Naive thymus-derived CD4-positive, alpha-beta T cell (primary cell): ENCODE measurements at regions not wholly inside any gene's neighbourhood (a gene's known extent, or its start where the extent isn't known, plus 50 kb on each side); places are given as distances from the start of the nearest gene placed in this dataset.

Source experiments
- ATAC-seq: fragments of 150-1000 bp; cut with Tn5 transposase; 2 replicates; pipeline ENCODE4 v1.10.0; 2021; ENCODE audit warnings: mild to moderate bottlenecking, moderate library complexity
- CTCF ChIA-PET: fragments of 350-600 bp; sonication (Branson Sonifier 250); formaldehyde crosslinking; loops from one replicate; lab custom pipeline; 2021; ENCODE audit warnings: antibody characterized with exemption; lab: Charles Lee
- POLR2A ChIA-PET: fragments of 350-600 bp; sonication (Branson Sonifier 250); formaldehyde crosslinking; loops from one replicate; lab custom pipeline; 2021; ENCODE audit warnings: antibody characterized with exemption, inconsistent platforms; lab: Charles Lee
- DNase-seq, 9 donors: peaks; one replicate each; pipeline versions ENCODE4 v3.0.0 to v3.0.0-alpha.2; 2020 to 2022; ENCODE audit warnings: mixed read lengths in 1 of 9
- H3K27ac ChIP-seq: one replicate; pipeline ENCODE4 v1.7.0; 2013; ENCODE audit warnings: mild to moderate bottlenecking, low read depth, low read length, moderate library complexity
- H3K27me3 ChIP-seq, 2 donors: one replicate each; pipeline ENCODE4 v1.7.0; 2013; ENCODE audit warnings: low read length in 2 of 2, mild to moderate bottlenecking in 2 of 2, moderate library complexity in 2 of 2; ENCODE audit not compliant: control insufficient read depth in 2 of 2, insufficient read depth in 2 of 2
- H3K36me3 ChIP-seq, 3 experiments: 1 replicate in 2 of 3; 2 replicates in 1 of 3; pipeline ENCODE4 v1.7.0; 2013; ENCODE audit warnings: low read length in 3 of 3, mild to moderate bottlenecking in 3 of 3, moderate library complexity in 1 of 3; ENCODE audit not compliant: insufficient read depth in 3 of 3, control insufficient read depth in 2 of 3
- H3K4me1 ChIP-seq, 2 donors: one replicate each; pipeline ENCODE4 v1.7.0; 2013; ENCODE audit warnings: low read length in 2 of 2, mild to moderate bottlenecking in 2 of 2, moderate library complexity in 1 of 2; ENCODE audit not compliant: control insufficient read depth in 2 of 2, insufficient read depth in 2 of 2
- H3K4me3 ChIP-seq: 2 replicates; pipeline ENCODE4 v1.7.0; 2013; ENCODE audit warnings: mild to moderate bottlenecking, low read length
- H3K9me3 ChIP-seq, 3 experiments: 1 replicate in 2 of 3; 2 replicates in 1 of 3; pipeline ENCODE4 v1.7.0; 2013; ENCODE audit warnings: low read length in 3 of 3; ENCODE audit not compliant: control insufficient read depth in 2 of 3
- H3K27ac Mint-ChIP-seq, 9 donors: one replicate each; pipeline ENCODE4 v1.8.0; 2020 to 2022; ENCODE audit warnings: mixed read lengths in 9 of 9, mild to moderate bottlenecking in 8 of 9, moderate library complexity in 5 of 9, inconsistent platforms in 2 of 9
- H3K27me3 Mint-ChIP-seq, 5 donors: one replicate each; pipeline ENCODE4 v1.8.0; 2021 to 2022; ENCODE audit warnings: mixed read lengths in 5 of 5, mild to moderate bottlenecking in 1 of 5
- H3K36me3 Mint-ChIP-seq, 5 donors: one replicate each; pipeline ENCODE4 v1.8.0; 2020 to 2022; ENCODE audit warnings: mixed read lengths in 5 of 5, mild to moderate bottlenecking in 3 of 5, inconsistent platforms in 1 of 5
- H3K4me1 Mint-ChIP-seq, 7 donors: one replicate each; pipeline ENCODE4 v1.8.0; 2020 to 2022; ENCODE audit warnings: mixed read lengths in 7 of 7, mild to moderate bottlenecking in 3 of 7, inconsistent platforms in 1 of 7
- H3K4me3 Mint-ChIP-seq, 10 donors: one replicate each; pipeline ENCODE4 v1.8.0; 2020 to 2022; ENCODE audit warnings: mild to moderate bottlenecking in 10 of 10, mixed read lengths in 10 of 10, moderate library complexity in 6 of 10, inconsistent platforms in 2 of 10
- H3K9me3 Mint-ChIP-seq, 11 donors: one replicate each; pipeline ENCODE4 v1.8.0; 2020 to 2022; ENCODE audit warnings: mixed read lengths in 11 of 11, mild to moderate bottlenecking in 4 of 11, inconsistent platforms in 1 of 11, moderate library complexity in 1 of 11
- intact Hi-C, 2 donors: fragments of 100-400 bp; cut with micrococcal nuclease; formaldehyde crosslinking; loops; one replicate each; pipeline ENCODE4 v1.15.1; 2023

GRCh38 chr6:120112980-120113379, 763.4 kb upstream of the MAN1A1 start:
- Mint-ChIP-seq H3K4me1 (no peaks in the 10 kb centered on the region), H3K27ac (no peak overlapping the region), H3K36me3 (no peaks in the 10 kb centered on the region), H3K27me3 (no peaks in the 10 kb centered on the region), H3K4me3 (no peak overlapping the region), H3K9me3 (peaks cover 0 to 10% (median 0%) of the 10 kb centered on the region in 11 donors)
- POLR2A ChIA-PET: no interaction called here
- intact Hi-C loops: no loop called here
- H3K27me3 ChIP-seq: no peaks in the 10 kb centered on the region
- no peaks in the 10 kb centered on the region for H3K36me3 ChIP-seq
- ATAC-seq: no peak
- no peak overlapping the region for H3K27ac ChIP-seq
- H3K4me3 ChIP-seq: no peak overlapping the region
- no peaks in the 10 kb centered on the region for H3K9me3 ChIP-seq
- CTCF ChIA-PET: no interaction called here
- no peak for DNase-seq
- H3K4me1 ChIP-seq: no peaks in the 10 kb centered on the region

- POLR2A ChIA-PET: no interaction called here
- CTCF ChIA-PET: no interaction called here
Observed at GRCh38 chr6:120111001-120111400, 761.4 kb upstream of the MAN1A1 start.

GRCh38 chr6:120108061-120108795, 758.7 kb upstream of the MAN1A1 start:
- Mint-ChIP-seq H3K9me3 (peaks cover 0 to 4% (median 0%) of the 10 kb centered on the region in 11 donors), H3K4me1 (no peaks in the 10 kb centered on the region), H3K36me3 (no peaks in the 10 kb centered on the region), H3K27me3 (no peaks in the 10 kb centered on the region), H3K4me3 (no peak overlapping the region), H3K27ac (no peak overlapping the region)
- CTCF ChIA-PET: no interaction called here
- no peaks in the 10 kb centered on the region for H3K4me1 ChIP-seq
- no peak overlapping the region for H3K27ac ChIP-seq
- no peak for DNase-seq
- no peaks in the 10 kb centered on the region for H3K9me3 ChIP-seq
- no peaks in the 10 kb centered on the region for H3K27me3 ChIP-seq
- ATAC-seq: no peak
- POLR2A ChIA-PET: no interaction called here
- intact Hi-C loops: no loop called here
- H3K4me3 ChIP-seq: no peak overlapping the region
- H3K36me3 ChIP-seq: no peaks in the 10 kb centered on the region

More at GRCh38 chr6:120111001-120111400, 761.4 kb upstream of the MAN1A1 start:
- H3K9me3 ChIP-seq: no peaks in the 10 kb centered on the region
- no peak for ATAC-seq
- no peak for DNase-seq
- H3K36me3 ChIP-seq: no peaks in the 10 kb centered on the region
- H3K27me3 ChIP-seq: no peaks in the 10 kb centered on the region
- intact Hi-C loops: no loop called here
- H3K4me3 ChIP-seq: no peak overlapping the region
- Mint-ChIP-seq H3K4me1 (no peaks in the 10 kb centered on the region), H3K27ac (no peak overlapping the region), H3K36me3 (no peaks in the 10 kb centered on the region), H3K4me3 (no peak overlapping the region), H3K9me3 (peaks cover 0 to 7% (median 0%) of the 10 kb centered on the region in 11 donors), H3K27me3 (no peaks in the 10 kb centered on the region)
- no peak overlapping the region for H3K27ac ChIP-seq
- H3K4me1 ChIP-seq: no peaks in the 10 kb centered on the region

DNA sequence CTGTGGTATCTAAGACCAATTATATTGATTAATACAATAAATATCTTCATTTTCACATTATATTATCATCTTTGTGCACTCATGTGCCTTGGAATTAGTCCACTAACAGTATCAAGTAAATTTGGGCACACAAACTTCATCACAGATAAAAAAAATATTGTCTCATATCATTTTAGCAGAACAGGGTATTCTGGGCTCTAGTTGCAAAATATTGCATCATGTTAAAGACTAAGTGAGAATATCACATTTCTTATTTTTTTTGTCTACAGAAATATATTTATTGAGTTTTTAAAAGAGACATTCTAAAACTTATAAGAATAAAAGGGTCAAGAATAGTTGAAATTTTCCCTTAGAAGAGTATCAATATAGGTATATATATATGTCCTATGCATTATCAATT, 754.1 kb upstream of the MAN1A1 start:
- H3K4me1 ChIP-seq: no peaks in the 10 kb centered on the region

DNA sequence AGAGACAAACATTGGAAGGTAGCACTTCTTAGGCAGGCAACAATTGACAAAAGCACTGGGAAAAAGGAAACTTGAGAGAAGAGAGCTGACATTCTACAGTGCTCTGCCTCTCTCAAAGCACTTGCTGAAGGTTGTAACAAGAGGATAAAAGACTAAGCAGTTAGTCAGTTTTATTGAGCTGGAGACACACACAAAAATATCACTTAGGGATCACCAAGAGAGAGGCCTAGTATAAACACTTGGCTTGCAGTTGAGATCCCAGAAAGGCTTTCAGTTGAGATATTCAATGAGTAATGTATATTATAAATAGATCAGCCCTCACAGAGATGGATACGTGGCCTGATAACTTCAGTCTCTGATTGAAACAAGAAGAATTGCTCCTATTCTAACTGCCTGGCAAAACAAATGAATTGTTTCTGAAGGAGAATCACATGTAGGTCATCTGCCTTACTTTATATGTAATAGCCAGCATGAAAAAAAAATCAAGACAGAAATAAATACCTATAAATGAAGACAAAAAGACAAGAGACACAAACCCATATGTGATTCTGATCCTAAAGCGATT, 747.2 kb upstream of the MAN1A1 start:
- H3K4me3 ChIP-seq: no peak overlapping the region
- CTCF ChIA-PET: no interaction called here
- H3K4me1 Mint-ChIP-seq: no peaks in the 10 kb centered on the region
- no peak overlapping the region for H3K27ac Mint-ChIP-seq
- H3K36me3 ChIP-seq: no peaks in the 10 kb centered on the region
- no peaks in the 10 kb centered on the region for H3K27me3 Mint-ChIP-seq
- H3K4me3 Mint-ChIP-seq: no peak overlapping the region
- H3K36me3 Mint-ChIP-seq: no peaks in the 10 kb centered on the region
- peaks cover 0 to 5% (median 0%) of the 10 kb centered on the region in 11 donors for H3K9me3 Mint-ChIP-seq
- H3K4me1 ChIP-seq: no peaks in the 10 kb centered on the region
- no peak overlapping the region for H3K27ac ChIP-seq
- no peaks in the 10 kb centered on the region for H3K27me3 ChIP-seq
- DNase-seq: no peak
- no peak for ATAC-seq
- POLR2A ChIA-PET: no interaction called here
- no peaks in the 10 kb centered on the region for H3K9me3 ChIP-seq
- intact Hi-C loops: no loop called here

More for the DNA sequence above, 754.1 kb upstream of the MAN1A1 start:
- Mint-ChIP-seq H3K27ac (no peak overlapping the region), H3K4me3 (no peak overlapping the region), H3K36me3 (no peaks in the 10 kb centered on the region), H3K9me3 (peaks cover 0 to 5% (median 0%) of the 10 kb centered on the region in 11 donors), H3K4me1 (no peaks in the 10 kb centered on the region), H3K27me3 (no peaks in the 10 kb centered on the region)
- no peaks in the 10 kb centered on the region for H3K36me3 ChIP-seq
- no peak overlapping the region for H3K4me3 ChIP-seq
- ChIA-PET CTCF (no interaction called here), POLR2A (no interaction called here)
- H3K27me3 ChIP-seq: no peaks in the 10 kb centered on the region
- no peak for ATAC-seq
- no peak overlapping the region for H3K27ac ChIP-seq
- intact Hi-C loops: no loop called here
- no peak for DNase-seq
- H3K9me3 ChIP-seq: no peaks in the 10 kb centered on the region

DNA sequence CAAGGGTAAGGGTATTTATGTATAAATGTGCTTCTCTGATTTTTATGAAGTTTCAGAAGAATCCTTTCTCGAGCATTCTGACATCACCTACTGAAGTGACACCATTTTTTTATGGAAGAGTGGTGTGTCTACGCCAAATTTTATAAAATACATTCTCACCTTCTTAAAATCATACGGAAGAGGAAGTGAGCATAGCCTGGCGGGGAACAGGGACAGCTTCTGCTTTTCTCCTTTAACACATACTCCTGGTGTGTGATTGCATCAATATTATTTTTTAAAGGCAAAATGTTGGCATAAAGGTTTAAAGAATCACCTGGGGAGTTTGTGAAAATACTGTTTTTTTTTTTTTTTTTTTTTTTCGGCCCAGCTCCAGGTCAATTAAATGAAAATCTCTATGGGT, 733.6 kb upstream of the MAN1A1 start:
- no peaks in the 10 kb centered on the region for H3K4me1 Mint-ChIP-seq
- DNase-seq (no peak), ATAC-seq (no peak)
- intact Hi-C loops: no loop called here
- Histone ChIP-seq H3K36me3 (no peaks in the 10 kb centered on the region), H3K27me3 (no peaks in the 10 kb centered on the region), H3K27ac (no peak overlapping the region), H3K4me3 (no peak overlapping the region), H3K4me1 (no peaks in the 10 kb centered on the region), H3K9me3 (no peaks in the 10 kb centered on the region)
- no peak overlapping the region for H3K4me3 Mint-ChIP-seq
- ChIA-PET CTCF (no interaction called here), POLR2A (no interaction called here)
- peaks cover 0 to 8% (median 0%) of the 10 kb centered on the region in 5 donors for H3K27me3 Mint-ChIP-seq
- H3K36me3 Mint-ChIP-seq: no peaks in the 10 kb centered on the region
- no peak overlapping the region for H3K27ac Mint-ChIP-seq
- peaks cover 0 to 3% (median 0%) of the 10 kb centered on the region in 11 donors for H3K9me3 Mint-ChIP-seq

GRCh38 chr6:120077489-120077888, 727.9 kb upstream of the MAN1A1 start:
- no peaks in the 10 kb centered on the region for H3K9me3 Mint-ChIP-seq
- no peaks in the 10 kb centered on the region for H3K36me3 ChIP-seq
- H3K4me3 Mint-ChIP-seq: no peak overlapping the region
- no peak for DNase-seq
- no peaks in the 10 kb centered on the region for H3K4me1 ChIP-seq
- H3K27ac ChIP-seq: no peak overlapping the region
- H3K27me3 ChIP-seq: no peaks in the 10 kb centered on the region
- no peaks in the 10 kb centered on the region for H3K4me1 Mint-ChIP-seq
- intact Hi-C loops: no loop called here
- no peaks in the 10 kb centered on the region for H3K9me3 ChIP-seq
- no peak overlapping the region for H3K27ac Mint-ChIP-seq
- no peaks in the 10 kb centered on the region for H3K36me3 Mint-ChIP-seq
- no peak overlapping the region for H3K4me3 ChIP-seq
- H3K27me3 Mint-ChIP-seq: peaks cover 0 to 1% (median 0%) of the 10 kb centered on the region in 5 donors
- no peak for ATAC-seq
- CTCF ChIA-PET: no interaction called here
- POLR2A ChIA-PET: no interaction called here
